ENCODE measurements at regions not wholly inside any gene's neighbourhood (a gene's known extent, or its start where the extent isn't known, plus 50 kb on each side); places are given as distances from the start of the nearest gene placed in this dataset.

GRCh38 chr6:37106554-37106953 lies 63.4 kb upstream of the PIM1 start:
- TF ChIP-seq TCF7L2 (IDR thresholded peaks at IDR 0.05; ENCODE audit: low read depth, low read length) (no peak), SIN3A (IDR thresholded peaks at IDR 0.05; ENCODE audit: borderline replicate concordance, insufficient read depth, low read depth, low read length) (no peak)

All from Panc1 (cell line).